ENCODE measurements at regions not wholly inside any gene's neighbourhood (a gene's known extent, or its start where the extent isn't known, plus 50 kb on each side); places are given as distances from the start of the nearest gene placed in this dataset.

- no peak for TF ChIP-seq CTCF (IDR thresholded peaks at IDR 0.05; ENCODE audit: borderline replicate concordance, insufficient read depth, low read depth, low read length)
- no peak overlapping the region for H3K4me3 ChIP-seq (ENCODE audit: low read depth, low read length)
Observed at GRCh38 chr22:49330421-49331222, 497.1 kb downstream of the BRD1 start.

- H3K4me3 ChIP-seq (ENCODE audit: low read depth, low read length), result no peak overlapping the region
- no peak for TF ChIP-seq CTCF (IDR thresholded peaks at IDR 0.05; ENCODE audit: borderline replicate concordance, insufficient read depth, low read depth, low read length)
Observed at GRCh38 chr22:49329636-49330035, 498.0 kb downstream of the BRD1 start.

- no peak overlapping the region for H3K4me3 ChIP-seq (ENCODE audit: low read depth, low read length)
- TF ChIP-seq CTCF (IDR thresholded peaks at IDR 0.05; ENCODE audit: borderline replicate concordance, insufficient read depth, low read depth, low read length), result no peak
Observed at GRCh38 chr22:49328630-49329405, 498.9 kb downstream of the BRD1 start.

- TF ChIP-seq CTCF (IDR thresholded peaks at IDR 0.05; ENCODE audit: borderline replicate concordance, insufficient read depth, low read depth, low read length), result no peak
- no peak overlapping the region for H3K4me3 ChIP-seq (ENCODE audit: low read depth, low read length)
Observed at GRCh38 chr22:49328118-49328475, 499.6 kb downstream of the BRD1 start.

- H3K4me3 ChIP-seq (ENCODE audit: low read depth, low read length), result no peak overlapping the region
- no peak for TF ChIP-seq CTCF (IDR thresholded peaks at IDR 0.05; ENCODE audit: borderline replicate concordance, insufficient read depth, low read depth, low read length)
Observed at GRCh38 chr22:49327411-49328117, 500.1 kb downstream of the BRD1 start.

- no peak for TF ChIP-seq CTCF (IDR thresholded peaks at IDR 0.05; ENCODE audit: borderline replicate concordance, insufficient read depth, low read depth, low read length)
- no peak overlapping the region for H3K4me3 ChIP-seq (ENCODE audit: low read depth, low read length)
Observed at GRCh38 chr22:49326558-49326957, 501.1 kb downstream of the BRD1 start.
